Loucy (cell line): ENCODE measurements at regions not wholly inside any gene's neighbourhood (a gene's known extent, or its start where the extent isn't known, plus 50 kb on each side); places are given as distances from the start of the nearest gene placed in this dataset.

Experiments
- EZH2phosphoT487 ChIP-seq: fragments of 200-600 bp; IDR thresholded peaks from 2 replicates; pipeline ENCODE4 v1.6.1; 2018; ENCODE audit warnings: antibody characterized with exemption, mild to moderate bottlenecking, moderate library complexity, borderline replicate concordance
- TF ChIP-seq, protein P1 (sequence below): fragments of 200-600 bp; sonication (generic); conservative IDR thresholded peaks from 2 replicates; pipeline ENCODE4 v1.5.1; 2014; ENCODE audit warnings: mild to moderate bottlenecking, antibody characterized with exemption, low read length

DNA sequence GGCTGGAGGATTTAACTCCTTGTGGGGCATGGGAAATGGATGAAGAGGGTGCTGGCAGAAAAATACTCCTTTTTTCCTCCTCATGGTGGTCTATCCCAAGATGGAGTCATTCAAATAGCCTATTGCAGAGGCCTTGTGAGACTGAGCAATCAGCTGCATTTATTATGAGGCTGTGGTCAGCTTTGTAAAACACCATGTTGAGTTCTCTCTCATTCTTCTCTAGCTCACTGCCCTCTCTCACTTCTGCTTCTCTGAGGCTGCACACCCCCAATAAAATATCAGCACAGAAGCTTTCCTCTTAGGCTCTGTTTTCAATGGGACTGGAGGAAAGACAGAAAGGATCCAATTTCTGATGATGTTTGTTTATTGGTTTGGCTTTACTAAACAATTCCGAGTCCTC lies 467.1 kb downstream of the ADCYAP1 start:
- TF ChIP-seq, protein P1, sequence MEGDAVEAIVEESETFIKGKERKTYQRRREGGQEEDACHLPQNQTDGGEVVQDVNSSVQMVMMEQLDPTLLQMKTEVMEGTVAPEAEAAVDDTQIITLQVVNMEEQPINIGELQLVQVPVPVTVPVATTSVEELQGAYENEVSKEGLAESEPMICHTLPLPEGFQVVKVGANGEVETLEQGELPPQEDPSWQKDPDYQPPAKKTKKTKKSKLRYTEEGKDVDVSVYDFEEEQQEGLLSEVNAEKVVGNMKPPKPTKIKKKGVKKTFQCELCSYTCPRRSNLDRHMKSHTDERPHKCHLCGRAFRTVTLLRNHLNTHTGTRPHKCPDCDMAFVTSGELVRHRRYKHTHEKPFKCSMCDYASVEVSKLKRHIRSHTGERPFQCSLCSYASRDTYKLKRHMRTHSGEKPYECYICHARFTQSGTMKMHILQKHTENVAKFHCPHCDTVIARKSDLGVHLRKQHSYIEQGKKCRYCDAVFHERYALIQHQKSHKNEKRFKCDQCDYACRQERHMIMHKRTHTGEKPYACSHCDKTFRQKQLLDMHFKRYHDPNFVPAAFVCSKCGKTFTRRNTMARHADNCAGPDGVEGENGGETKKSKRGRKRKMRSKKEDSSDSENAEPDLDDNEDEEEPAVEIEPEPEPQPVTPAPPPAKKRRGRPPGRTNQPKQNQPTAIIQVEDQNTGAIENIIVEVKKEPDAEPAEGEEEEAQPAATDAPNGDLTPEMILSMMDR: no peak
- TF ChIP-seq EZH2phosphoT487: no peak
